Trophoblast cell (in vitro differentiated cells and primary cell): ENCODE measurements at regions not wholly inside any gene's neighbourhood (a gene's known extent, or its start where the extent isn't known, plus 50 kb on each side); places are given as distances from the start of the nearest gene placed in this dataset.

ENCODE experiments used
- DNase-seq, 2 donors: peaks; one replicate each; pipeline ENCODE4 v3.0.0-alpha.2; 2016
- H2AFZ ChIP-seq: 2 replicates; pipeline ENCODE4 v1.6.1; 2013; ENCODE audit warnings: low read length, moderate library complexity, mild to moderate bottlenecking; ENCODE audit not compliant: insufficient read depth, poor library complexity
- H2AK5ac ChIP-seq: 2 replicates; pipeline ENCODE4 v1.6.1; 2013; ENCODE audit warnings: mild to moderate bottlenecking, low read length
- H2BK120ac ChIP-seq: 2 replicates; pipeline ENCODE4 v1.6.1; 2013; ENCODE audit warnings: low read length, mild to moderate bottlenecking, moderate library complexity; ENCODE audit not compliant: insufficient read depth, poor library complexity
- H2BK12ac ChIP-seq: 2 replicates; pipeline ENCODE4 v1.6.1; 2013; ENCODE audit warnings: mild to moderate bottlenecking, low read length, moderate library complexity
- H2BK5ac ChIP-seq: 2 replicates; pipeline ENCODE4 v1.6.1; 2013; ENCODE audit warnings: low read length, low read depth, moderate library complexity, mild to moderate bottlenecking; ENCODE audit not compliant: poor library complexity
- H3K14ac ChIP-seq: 2 replicates; pipeline ENCODE4 v1.6.1; 2013; ENCODE audit warnings: mild to moderate bottlenecking, low read length
- H3K18ac ChIP-seq: 2 replicates; pipeline ENCODE4 v1.6.1; 2013; ENCODE audit warnings: mild to moderate bottlenecking, low read length
- H3K23ac ChIP-seq: 2 replicates; pipeline ENCODE4 v1.6.1; 2013; ENCODE audit warnings: low read length
- H3K27ac ChIP-seq: 2 replicates; pipeline ENCODE4 v1.5.1; 2013; ENCODE audit warnings: low read depth, mild to moderate bottlenecking, inconsistent platforms, low read length, moderate library complexity
- H3K27me3 ChIP-seq: 2 replicates; pipeline ENCODE4 v1.6.1; 2013; ENCODE audit warnings: inconsistent platforms, mild to moderate bottlenecking, low read length, moderate library complexity; ENCODE audit not compliant: insufficient read depth
- H3K36me3 ChIP-seq, 2 experiments: 1 replicate in 1 of 2; 2 replicates in 1 of 2; pipeline ENCODE4 v1.6.1; 2013; ENCODE audit warnings: low read length in 2 of 2, mild to moderate bottlenecking in 2 of 2, moderate library complexity in 1 of 2; ENCODE audit not compliant: insufficient read depth in 2 of 2, control insufficient read depth in 1 of 2
- H3K4ac ChIP-seq: 2 replicates; pipeline ENCODE4 v1.6.1; 2013; ENCODE audit warnings: low read depth, mild to moderate bottlenecking, low read length, moderate library complexity
- H3K4me1 ChIP-seq, 2 experiments: 1 replicate in 1 of 2; 2 replicates in 1 of 2; pipeline ENCODE4 v1.6.1; 2013; ENCODE audit warnings: low read length in 2 of 2, mild to moderate bottlenecking in 2 of 2, moderate library complexity in 1 of 2; ENCODE audit not compliant: insufficient read depth in 2 of 2, control insufficient read depth in 1 of 2
- H3K4me2 ChIP-seq: 2 replicates; pipeline ENCODE4 v1.6.1; 2013; ENCODE audit warnings: inconsistent platforms, mild to moderate bottlenecking, low read length, moderate library complexity
- H3K4me3 ChIP-seq: 2 replicates; pipeline ENCODE4 v1.5.1; 2013; ENCODE audit warnings: mild to moderate bottlenecking, low read depth, low read length, inconsistent platforms
- H3K79me1 ChIP-seq: one replicate; pipeline ENCODE4 v1.6.1; 2013; ENCODE audit warnings: low read length
- H3K79me2 ChIP-seq: 2 replicates; pipeline ENCODE4 v1.6.1; 2013; ENCODE audit warnings: low read length, mild to moderate bottlenecking; ENCODE audit not compliant: control insufficient read depth, insufficient read depth, poor library complexity
- H3K9ac ChIP-seq: 2 replicates; pipeline ENCODE4 v1.6.1; 2013; ENCODE audit warnings: mild to moderate bottlenecking, low read length
- H3K9me3 ChIP-seq: 2 replicates; pipeline ENCODE4 v1.6.1; 2013; ENCODE audit warnings: low read depth, mild to moderate bottlenecking, control low read depth, inconsistent platforms, low read length; ENCODE audit not compliant: insufficient read depth
- H4K12ac ChIP-seq: 2 replicates; pipeline ENCODE4 v1.6.1; 2013; ENCODE audit warnings: low read depth, mild to moderate bottlenecking, low read length, moderate library complexity
- H4K8ac ChIP-seq: 2 replicates; pipeline ENCODE4 v1.6.1; 2013; ENCODE audit warnings: low read depth, mild to moderate bottlenecking, low read length, moderate library complexity
- H4K91ac ChIP-seq: one replicate; pipeline ENCODE4 v1.6.1; 2013; ENCODE audit warnings: low read depth, mild to moderate bottlenecking, low read length, moderate library complexity
- WGBS: extraction: QIAGEN DNeasy Blood & Tissue Kit; methylation state at CpG from one replicate; pipeline ENCODE4 v1.1.7; 2013; ENCODE audit warnings: missing lambda C conversion rate; ENCODE audit not compliant: insufficient read length, insufficient coverage; ENCODE audit errors: extremely low coverage; 5-methylcytosine and 5-hydroxymethylcytosine counted together

DNA sequence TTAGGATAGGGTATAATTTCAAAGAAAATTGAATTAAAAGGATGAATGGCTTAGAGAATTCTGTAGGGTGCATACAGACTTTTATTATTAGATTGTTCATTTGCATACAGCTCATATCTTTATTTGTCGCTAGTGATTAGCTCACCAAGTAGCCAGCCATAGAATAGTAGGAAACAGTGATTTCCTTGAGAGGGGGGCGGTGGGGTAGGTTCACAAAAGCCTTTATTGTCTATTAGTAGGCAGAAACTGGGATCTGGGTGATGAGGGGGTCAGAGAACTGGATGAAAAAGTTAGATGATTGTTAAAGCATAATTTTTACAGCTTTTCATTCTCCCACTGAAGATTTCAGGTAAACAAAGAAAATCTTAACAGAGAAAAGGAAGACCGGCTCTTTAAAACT lies 77.6 kb upstream of the RAP2B start:
- no peak for DNase-seq
- H3K27ac ChIP-seq: no peak overlapping the region
- H3K79me2 ChIP-seq: no peaks in the 10 kb centered on the region
- H2BK120ac ChIP-seq: no peak overlapping the region
- H3K36me3 ChIP-seq: no peaks in the 10 kb centered on the region
- no peak overlapping the region for H4K91ac ChIP-seq
- no peak overlapping the region for H3K4me3 ChIP-seq
- H2BK12ac ChIP-seq: no peak overlapping the region
- no peaks in the 10 kb centered on the region for H3K4me1 ChIP-seq
- H4K8ac ChIP-seq: no peak overlapping the region
- H3K14ac ChIP-seq: no peak overlapping the region
- no peak overlapping the region for H2AFZ ChIP-seq
- H3K23ac ChIP-seq: no peak overlapping the region
- WGBS: no CpG with 5 or more reads among the region's 3 CpGs
- H3K27me3 ChIP-seq: no peaks in the 10 kb centered on the region
- H3K4ac ChIP-seq: no peak overlapping the region
- H3K4me2 ChIP-seq: no peak overlapping the region
- no peak overlapping the region for H3K18ac ChIP-seq
- no peaks in the 10 kb centered on the region for H3K9me3 ChIP-seq
- H2BK5ac ChIP-seq: no peak overlapping the region
- H4K12ac ChIP-seq: no peak overlapping the region
- H2AK5ac ChIP-seq: no peak overlapping the region
- H3K79me1 ChIP-seq: no peaks in the 10 kb centered on the region
- H3K9ac ChIP-seq: no peak overlapping the region

DNA sequence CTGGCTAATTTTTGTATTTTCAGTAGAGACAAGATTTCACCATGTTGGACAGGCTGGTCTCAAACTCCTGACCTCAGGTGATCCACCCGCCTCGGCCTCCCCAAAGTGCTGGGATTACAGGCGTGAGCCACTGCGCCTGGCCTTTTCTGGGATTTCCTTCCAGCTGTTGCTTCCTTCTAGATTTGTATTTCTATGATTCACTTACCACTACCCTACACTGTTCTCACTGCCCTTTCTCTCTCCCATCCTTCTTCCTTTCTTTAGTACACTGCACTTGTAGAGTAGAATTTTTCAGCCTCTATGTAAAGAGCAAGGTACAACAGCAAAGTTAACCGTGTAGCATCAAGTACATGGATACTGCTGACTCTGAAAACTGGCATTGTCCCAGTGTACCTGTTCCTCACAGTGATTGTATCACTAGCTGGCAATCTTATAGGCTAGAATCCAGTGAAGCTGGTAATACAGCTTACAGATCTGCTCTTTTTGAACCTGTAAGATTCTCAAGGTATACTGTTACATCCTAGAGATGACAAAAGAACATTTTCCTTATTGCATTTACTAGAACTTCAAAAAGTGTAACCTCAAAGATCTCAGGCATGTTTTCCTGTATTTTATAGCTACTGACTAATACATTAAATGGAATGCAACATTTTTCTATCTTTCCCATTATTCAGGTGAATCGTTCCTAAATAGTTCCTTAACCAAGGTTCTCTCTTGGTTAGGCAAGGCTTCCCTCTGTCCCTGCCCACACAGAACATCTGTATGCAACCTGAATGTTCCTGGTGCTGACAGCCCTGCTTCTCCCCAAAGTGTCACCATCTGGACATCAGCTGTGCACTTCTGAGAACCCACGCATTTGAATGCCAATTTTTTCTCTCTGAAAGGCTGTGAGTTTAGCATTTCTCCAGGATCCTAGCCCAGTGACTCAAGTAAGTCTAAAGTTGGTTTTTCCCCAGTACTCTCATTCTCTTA lies 74.1 kb upstream of the RAP2B start:
- H3K9me3 ChIP-seq: no peaks in the 10 kb centered on the region
- no peak overlapping the region for H3K4ac ChIP-seq
- no peak overlapping the region for H3K23ac ChIP-seq
- no peak overlapping the region for H3K27ac ChIP-seq
- no peak overlapping the region for H2BK5ac ChIP-seq
- no peaks in the 10 kb centered on the region for H3K4me1 ChIP-seq
- H3K36me3 ChIP-seq: no peaks in the 10 kb centered on the region
- H4K91ac ChIP-seq: no peak overlapping the region
- H2BK120ac ChIP-seq: no peak overlapping the region
- no peak overlapping the region for H2AFZ ChIP-seq
- H3K27me3 ChIP-seq: no peaks in the 10 kb centered on the region
- no peak overlapping the region for H3K14ac ChIP-seq
- no peak for DNase-seq
- WGBS: no CpG with 5 or more reads among the region's 7 CpGs
- no peak overlapping the region for H3K4me3 ChIP-seq
- H3K79me1 ChIP-seq: no peaks in the 10 kb centered on the region
- no peak overlapping the region for H4K12ac ChIP-seq
- no peak overlapping the region for H4K8ac ChIP-seq
- no peak overlapping the region for H2BK12ac ChIP-seq
- H2AK5ac ChIP-seq: no peak overlapping the region
- no peak overlapping the region for H3K9ac ChIP-seq
- H3K79me2 ChIP-seq: no peaks in the 10 kb centered on the region
- no peak overlapping the region for H3K18ac ChIP-seq
- H3K4me2 ChIP-seq: no peak overlapping the region

DNA sequence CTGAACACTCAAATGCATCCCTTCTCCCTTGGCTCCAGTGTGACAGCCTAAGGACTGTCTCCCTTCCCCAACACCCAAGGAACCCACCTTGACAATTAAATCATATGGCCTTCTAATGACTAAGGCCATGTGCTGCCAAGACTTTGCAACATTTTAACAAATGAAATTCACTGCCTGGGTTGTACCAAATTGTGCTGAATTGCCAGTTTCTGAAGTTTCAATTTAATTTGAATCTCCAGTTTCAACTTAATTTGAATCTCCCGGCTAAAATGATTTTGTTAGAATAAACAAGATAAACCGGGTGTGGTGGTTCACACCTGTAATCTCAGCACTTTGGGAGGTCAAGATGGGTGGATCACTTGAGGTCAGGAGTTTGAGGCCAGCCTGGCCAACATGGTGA lies 72.4 kb upstream of the RAP2B start:
- H3K9me3 ChIP-seq: no peaks in the 10 kb centered on the region
- no peak for DNase-seq
- no peak overlapping the region for H2BK5ac ChIP-seq
- H3K18ac ChIP-seq: no peak overlapping the region
- no peak overlapping the region for H3K4me3 ChIP-seq
- no peak overlapping the region for H3K4ac ChIP-seq
- H3K23ac ChIP-seq: no peak overlapping the region
- H4K12ac ChIP-seq: no peak overlapping the region
- no peaks in the 10 kb centered on the region for H3K79me1 ChIP-seq
- H3K79me2 ChIP-seq: no peaks in the 10 kb centered on the region
- no peak overlapping the region for H2BK12ac ChIP-seq
- H2BK120ac ChIP-seq: no peak overlapping the region
- no peak overlapping the region for H3K14ac ChIP-seq
- no CpG with 5 or more reads among the region's 2 CpGs for whole genome bisulfite sequencing
- H2AK5ac ChIP-seq: no peak overlapping the region
- H3K4me1 ChIP-seq: no peaks in the 10 kb centered on the region
- no peak overlapping the region for H4K8ac ChIP-seq
- no peak overlapping the region for H3K4me2 ChIP-seq
- H3K9ac ChIP-seq: no peak overlapping the region
- H2AFZ ChIP-seq: no peak overlapping the region
- no peak overlapping the region for H3K27ac ChIP-seq
- no peaks in the 10 kb centered on the region for H3K27me3 ChIP-seq
- H4K91ac ChIP-seq: no peak overlapping the region
- H3K36me3 ChIP-seq: no peaks in the 10 kb centered on the region

- Histone ChIP-seq H3K4ac (no peak overlapping the region), H3K9me3 (no peaks in the 10 kb centered on the region), H3K79me1 (no peaks in the 10 kb centered on the region), H3K27me3 (no peaks in the 10 kb centered on the region), H3K4me1 (no peaks in the 10 kb centered on the region), H2AK5ac (no peak overlapping the region), H3K18ac (no peak overlapping the region), H3K4me3 (no peak overlapping the region), H3K79me2 (no peaks in the 10 kb centered on the region), H2AFZ (no peak overlapping the region), H2BK120ac (no peak overlapping the region), H2BK12ac (no peak overlapping the region), H3K27ac (no peak overlapping the region), H3K4me2 (no peak overlapping the region), H3K14ac (no peak overlapping the region), H3K23ac (no peak overlapping the region), H2BK5ac (no peak overlapping the region), H4K8ac (no peak overlapping the region), H3K36me3 (no peaks in the 10 kb centered on the region), H4K91ac (no peak overlapping the region), H3K9ac (no peak overlapping the region), H4K12ac (no peak overlapping the region)
- no CpG with 5 or more reads among the region's 1 CpG for WGBS
- DNase-seq: no peak
These were observed 71.1 kb upstream of the RAP2B start for GRCh38 chr3:153090973-153091372.
